Trophoblast cell (in vitro differentiated cells and primary cell): ENCODE measurements at regions not wholly inside any gene's neighbourhood (a gene's known extent, or its start where the extent isn't known, plus 50 kb on each side); places are given as distances from the start of the nearest gene placed in this dataset.

Experiments
- DNase-seq, 2 donors: peaks; one replicate each; pipeline ENCODE4 v3.0.0-alpha.2; 2016
- H2AFZ ChIP-seq: 2 replicates; pipeline ENCODE4 v1.6.1; 2013; ENCODE audit warnings: low read length, moderate library complexity, mild to moderate bottlenecking; ENCODE audit not compliant: insufficient read depth, poor library complexity
- H2AK5ac ChIP-seq: 2 replicates; pipeline ENCODE4 v1.6.1; 2013; ENCODE audit warnings: mild to moderate bottlenecking, low read length
- H2BK120ac ChIP-seq: 2 replicates; pipeline ENCODE4 v1.6.1; 2013; ENCODE audit warnings: low read length, mild to moderate bottlenecking, moderate library complexity; ENCODE audit not compliant: insufficient read depth, poor library complexity
- H2BK12ac ChIP-seq: 2 replicates; pipeline ENCODE4 v1.6.1; 2013; ENCODE audit warnings: mild to moderate bottlenecking, low read length, moderate library complexity
- H2BK5ac ChIP-seq: 2 replicates; pipeline ENCODE4 v1.6.1; 2013; ENCODE audit warnings: low read length, low read depth, moderate library complexity, mild to moderate bottlenecking; ENCODE audit not compliant: poor library complexity
- H3K14ac ChIP-seq: 2 replicates; pipeline ENCODE4 v1.6.1; 2013; ENCODE audit warnings: mild to moderate bottlenecking, low read length
- H3K18ac ChIP-seq: 2 replicates; pipeline ENCODE4 v1.6.1; 2013; ENCODE audit warnings: mild to moderate bottlenecking, low read length
- H3K23ac ChIP-seq: 2 replicates; pipeline ENCODE4 v1.6.1; 2013; ENCODE audit warnings: low read length
- H3K27ac ChIP-seq: 2 replicates; pipeline ENCODE4 v1.5.1; 2013; ENCODE audit warnings: low read depth, mild to moderate bottlenecking, inconsistent platforms, low read length, moderate library complexity
- H3K27me3 ChIP-seq: 2 replicates; pipeline ENCODE4 v1.6.1; 2013; ENCODE audit warnings: inconsistent platforms, mild to moderate bottlenecking, low read length, moderate library complexity; ENCODE audit not compliant: insufficient read depth
- H3K36me3 ChIP-seq, 2 experiments: 1 replicate in 1 of 2; 2 replicates in 1 of 2; pipeline ENCODE4 v1.6.1; 2013; ENCODE audit warnings: low read length in 2 of 2, mild to moderate bottlenecking in 2 of 2, moderate library complexity in 1 of 2; ENCODE audit not compliant: insufficient read depth in 2 of 2, control insufficient read depth in 1 of 2
- H3K4ac ChIP-seq: 2 replicates; pipeline ENCODE4 v1.6.1; 2013; ENCODE audit warnings: low read depth, mild to moderate bottlenecking, low read length, moderate library complexity
- H3K4me1 ChIP-seq, 2 experiments: 1 replicate in 1 of 2; 2 replicates in 1 of 2; pipeline ENCODE4 v1.6.1; 2013; ENCODE audit warnings: low read length in 2 of 2, mild to moderate bottlenecking in 2 of 2, moderate library complexity in 1 of 2; ENCODE audit not compliant: insufficient read depth in 2 of 2, control insufficient read depth in 1 of 2
- H3K4me2 ChIP-seq: 2 replicates; pipeline ENCODE4 v1.6.1; 2013; ENCODE audit warnings: inconsistent platforms, mild to moderate bottlenecking, low read length, moderate library complexity
- H3K4me3 ChIP-seq: 2 replicates; pipeline ENCODE4 v1.5.1; 2013; ENCODE audit warnings: mild to moderate bottlenecking, low read depth, low read length, inconsistent platforms
- H3K79me1 ChIP-seq: one replicate; pipeline ENCODE4 v1.6.1; 2013; ENCODE audit warnings: low read length
- H3K79me2 ChIP-seq: 2 replicates; pipeline ENCODE4 v1.6.1; 2013; ENCODE audit warnings: low read length, mild to moderate bottlenecking; ENCODE audit not compliant: control insufficient read depth, insufficient read depth, poor library complexity
- H3K9ac ChIP-seq: 2 replicates; pipeline ENCODE4 v1.6.1; 2013; ENCODE audit warnings: mild to moderate bottlenecking, low read length
- H3K9me3 ChIP-seq: 2 replicates; pipeline ENCODE4 v1.6.1; 2013; ENCODE audit warnings: low read depth, mild to moderate bottlenecking, control low read depth, inconsistent platforms, low read length; ENCODE audit not compliant: insufficient read depth
- H4K12ac ChIP-seq: 2 replicates; pipeline ENCODE4 v1.6.1; 2013; ENCODE audit warnings: low read depth, mild to moderate bottlenecking, low read length, moderate library complexity
- H4K8ac ChIP-seq: 2 replicates; pipeline ENCODE4 v1.6.1; 2013; ENCODE audit warnings: low read depth, mild to moderate bottlenecking, low read length, moderate library complexity
- H4K91ac ChIP-seq: one replicate; pipeline ENCODE4 v1.6.1; 2013; ENCODE audit warnings: low read depth, mild to moderate bottlenecking, low read length, moderate library complexity
- WGBS: extraction: QIAGEN DNeasy Blood & Tissue Kit; methylation state at CpG from one replicate; pipeline ENCODE4 v1.1.7; 2013; ENCODE audit warnings: missing lambda C conversion rate; ENCODE audit not compliant: insufficient read length, insufficient coverage; ENCODE audit errors: extremely low coverage; 5-methylcytosine and 5-hydroxymethylcytosine counted together

DNA sequence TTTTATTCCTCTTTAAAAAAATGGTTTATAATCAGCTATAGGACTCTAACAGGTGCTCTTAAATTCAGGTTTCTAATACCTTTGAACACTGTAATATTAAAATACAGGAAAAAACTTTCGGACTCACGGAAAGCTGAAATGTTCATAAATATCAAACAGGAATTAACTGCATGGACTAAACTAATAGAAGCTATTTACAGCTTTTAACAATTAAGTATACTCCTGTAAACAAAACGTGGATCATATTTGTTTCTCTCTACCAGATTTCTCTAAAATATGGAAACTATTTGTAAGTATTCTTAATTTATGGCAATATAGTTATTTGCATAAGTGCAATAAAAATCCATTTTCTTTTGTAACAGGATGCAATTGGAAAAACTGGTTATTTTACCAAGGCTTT lies 108.9 kb upstream of the RESF1 start:
- Histone ChIP-seq H3K14ac (no peak overlapping the region), H3K79me1 (peaks cover 2% of the 10 kb centered on the region), H3K27ac (no peak overlapping the region), H2BK120ac (no peak overlapping the region), H4K8ac (no peak overlapping the region), H3K4me3 (no peak overlapping the region), H2AK5ac (no peak overlapping the region), H4K12ac (no peak overlapping the region), H3K36me3 (no peaks in the 10 kb centered on the region), H3K79me2 (no peaks in the 10 kb centered on the region), H3K4me1 (peaks cover 0 to 2% of the 10 kb centered on the region in 2 experiments), H3K23ac (no peak overlapping the region), H4K91ac (no peak overlapping the region), H2AFZ (no peak overlapping the region), H2BK12ac (no peak overlapping the region), H2BK5ac (no peak overlapping the region), H3K4ac (no peak overlapping the region), H3K9me3 (peaks cover 3% of the 10 kb centered on the region), H3K9ac (no peak overlapping the region), H3K18ac (no peak overlapping the region), H3K27me3 (no peaks in the 10 kb centered on the region), H3K4me2 (no peak overlapping the region)
- no CpG with 5 or more reads among the region's 3 CpGs for WGBS
- DNase-seq, result no peak

DNA sequence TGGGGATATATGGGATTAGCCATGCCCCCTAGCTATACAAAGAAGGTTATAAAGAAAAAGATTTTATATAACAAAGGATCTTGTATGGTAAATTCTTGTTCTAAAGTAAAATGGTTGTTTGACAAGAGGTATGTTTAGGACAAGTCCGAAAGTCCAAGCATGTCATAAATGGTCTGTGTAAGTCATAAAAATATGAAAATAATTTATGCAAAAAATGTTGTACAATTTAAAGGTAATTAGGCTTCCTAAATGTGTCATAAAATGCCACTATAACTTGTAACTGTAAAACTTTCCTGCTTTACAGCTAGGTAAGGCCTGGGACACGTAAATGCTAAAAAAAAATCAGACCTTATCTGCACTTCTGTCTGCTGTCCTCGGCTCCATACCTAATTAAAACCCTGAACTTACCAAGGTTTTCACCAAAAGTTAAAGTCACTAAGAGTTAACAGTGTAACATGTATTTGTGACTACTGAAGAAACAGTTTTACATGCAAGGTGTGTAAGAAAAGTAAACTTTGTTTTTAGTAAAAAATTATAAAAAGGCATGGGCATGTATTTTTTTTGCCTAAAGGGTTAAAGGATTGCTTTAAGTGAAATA lies 110.0 kb upstream of the RESF1 start:
- H2BK12ac ChIP-seq, result no peak overlapping the region
- H4K91ac ChIP-seq, result no peak overlapping the region

DNA sequence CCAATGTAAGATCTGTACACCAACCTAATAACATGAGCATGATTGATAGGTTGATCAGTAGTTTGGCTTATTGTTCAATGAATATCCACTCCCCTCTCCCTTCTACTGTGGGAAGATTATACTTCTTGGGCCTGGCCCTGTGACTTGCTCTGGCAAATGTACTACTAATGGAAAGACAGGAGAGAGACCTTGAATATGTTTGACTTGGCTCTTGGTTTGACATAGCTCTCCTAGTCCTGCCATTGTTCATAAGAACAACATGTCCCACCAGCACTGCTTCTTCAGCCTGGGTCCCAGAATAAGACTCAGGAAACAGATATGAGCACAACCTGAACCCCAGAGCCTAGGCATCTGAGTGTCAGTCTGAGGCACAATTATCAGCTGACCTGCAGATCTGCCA lies 112.8 kb upstream of the RESF1 start:
- Histone ChIP-seq H2BK12ac (no peak overlapping the region), H4K8ac (no peak overlapping the region), H4K12ac (no peak overlapping the region), H3K14ac (no peak overlapping the region), H2AK5ac (no peak overlapping the region), H3K4me2 (no peak overlapping the region), H3K4ac (no peak overlapping the region), H3K79me1 (peaks cover 4% of the 10 kb centered on the region), H3K79me2 (no peaks in the 10 kb centered on the region), H2BK5ac (no peak overlapping the region), H3K9me3 (peaks cover 3% of the 10 kb centered on the region), H3K23ac (no peak overlapping the region), H2BK120ac (peak overlapping the region; percentile 4), H3K27me3 (no peaks in the 10 kb centered on the region), H3K18ac (no peak overlapping the region), H2AFZ (no peak overlapping the region), H3K36me3 (no peaks in the 10 kb centered on the region), H3K9ac (no peak overlapping the region), H3K4me1 (peaks cover 0 to 3% of the 10 kb centered on the region in 2 experiments), H3K27ac (no peak overlapping the region), H4K91ac (no peak overlapping the region), H3K4me3 (no peak overlapping the region)
- DNase-seq, result no peak

More for the DNA sequence above, 110.0 kb upstream of the RESF1 start:
- Histone ChIP-seq H2AK5ac (no peak overlapping the region), H2BK5ac (no peak overlapping the region), H3K27ac (no peak overlapping the region), H3K79me1 (peaks cover 4% of the 10 kb centered on the region), H3K4me1 (peaks cover 0 to 3% of the 10 kb centered on the region in 2 experiments), H3K18ac (no peak overlapping the region), H3K14ac (no peak overlapping the region), H3K4me2 (no peak overlapping the region), H2BK120ac (no peak overlapping the region), H4K8ac (no peak overlapping the region), H3K36me3 (no peaks in the 10 kb centered on the region), H3K23ac (no peak overlapping the region), H3K4me3 (no peak overlapping the region), H3K79me2 (no peaks in the 10 kb centered on the region), H3K4ac (no peak overlapping the region), H3K27me3 (no peaks in the 10 kb centered on the region), H4K12ac (no peak overlapping the region), H3K9ac (no peak overlapping the region), H3K9me3 (peaks cover 3% of the 10 kb centered on the region), H2AFZ (no peak overlapping the region)
- no peak for DNase-seq
- WGBS, result no CpG with 5 or more reads among the region's 3 CpGs

DNA sequence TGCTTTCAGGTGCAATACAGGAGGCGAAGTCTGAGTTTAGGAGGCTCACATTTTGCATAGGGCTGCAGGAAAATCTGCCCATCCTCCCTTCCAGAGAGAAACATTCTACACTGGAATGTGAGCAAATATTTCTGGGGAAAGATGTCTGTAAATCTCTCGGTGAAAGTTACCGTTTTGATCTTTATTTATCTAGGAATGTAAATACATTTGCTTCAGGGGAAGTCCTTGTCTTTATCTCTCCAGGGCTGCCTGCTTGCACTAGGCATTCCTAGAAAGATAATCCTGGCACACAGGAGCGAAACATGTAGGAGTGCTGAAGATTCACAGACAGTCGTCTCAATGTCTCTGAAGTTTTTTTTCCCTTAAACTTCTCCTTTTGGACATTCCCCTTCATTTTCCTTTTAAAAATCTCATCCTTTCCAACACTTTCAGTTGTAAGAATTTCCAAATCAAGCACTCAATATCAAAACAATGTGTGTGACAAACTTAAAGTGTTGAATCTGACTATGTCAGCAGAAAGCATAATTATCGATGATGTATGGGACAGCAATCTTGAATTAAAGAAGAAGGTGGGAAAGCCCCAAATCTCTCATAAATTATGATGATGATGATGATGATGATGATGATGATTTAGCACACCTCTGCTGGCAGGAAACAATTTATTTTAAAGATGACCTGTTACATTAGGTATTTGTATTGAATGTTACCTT lies 113.4 kb upstream of the RESF1 start:
- Histone ChIP-seq H4K91ac (no peak overlapping the region), H3K23ac (no peak overlapping the region), H3K9me3 (peaks cover 3% of the 10 kb centered on the region), H3K4me2 (no peak overlapping the region), H2AK5ac (no peak overlapping the region), H2AFZ (no peak overlapping the region), H3K36me3 (no peaks in the 10 kb centered on the region), H3K4me3 (no peak overlapping the region), H4K12ac (no peak overlapping the region), H4K8ac (no peak overlapping the region), H3K9ac (no peak overlapping the region), H2BK5ac (no peak overlapping the region), H3K14ac (no peak overlapping the region), H3K4me1 (peaks cover 0 to 3% of the 10 kb centered on the region in 2 experiments), H3K79me2 (no peaks in the 10 kb centered on the region), H2BK120ac (peak overlapping the region; percentile 25), H2BK12ac (peak overlapping the region; percentile 23), H3K27me3 (no peaks in the 10 kb centered on the region), H3K79me1 (peaks cover 4% of the 10 kb centered on the region), H3K4ac (no peak overlapping the region), H3K27ac (peak overlapping the region; percentile 25), H3K18ac (no peak overlapping the region)
- no CpG with 5 or more reads among the region's 6 CpGs for WGBS
- peak; percentile 64 to 89 for DNase-seq
